CD4-positive, CD25-positive, alpha-beta regulatory T cell (primary cell): ENCODE measurements at regions not wholly inside any gene's neighbourhood (a gene's known extent, or its start where the extent isn't known, plus 50 kb on each side); places are given as distances from the start of the nearest gene placed in this dataset.
"Not testable (repeated sequence)": the region's sequence is repeated elsewhere in the genome, so short reads cannot be mapped to it uniquely, and the experiment has no call there.

Source experiments
- ATAC-seq, 2 donors: fragments of 150-1000 bp; cut with Tn5 transposase; one replicate each; pipeline ENCODE4 v1.10.0; 2021; ENCODE audit warnings: low read depth in 2 of 2, moderate number of reproducible peaks in 2 of 2, moderate library complexity in 1 of 2
- DNase-seq, 3 donors: peaks; one replicate each; pipeline versions ENCODE4 v3.0.0 to v3.0.0-alpha.2; 2012 to 2022; ENCODE audit warnings: mixed read lengths in 1 of 3
- H3K27ac ChIP-seq: one replicate; pipeline ENCODE4 v1.7.0; 2013; ENCODE audit warnings: mild to moderate bottlenecking, low read length; ENCODE audit not compliant: insufficient read depth, poor library complexity, severe bottlenecking
- H3K27me3 ChIP-seq: one replicate; pipeline ENCODE4 v1.7.0; 2013; ENCODE audit warnings: low read length; ENCODE audit not compliant: control insufficient read depth, insufficient read depth
- H3K36me3 ChIP-seq: one replicate; pipeline ENCODE4 v1.7.0; 2013; ENCODE audit warnings: mild to moderate bottlenecking, low read length, moderate library complexity; ENCODE audit not compliant: control insufficient read depth, insufficient read depth
- H3K4me1 ChIP-seq: 2 replicates; pipeline ENCODE4 v1.7.0; 2013; ENCODE audit warnings: mild to moderate bottlenecking, low read length; ENCODE audit not compliant: insufficient read depth, control insufficient read depth, poor library complexity, severe bottlenecking
- H3K4me3 ChIP-seq: one replicate; pipeline ENCODE4 v1.7.0; 2013; ENCODE audit warnings: low read depth, mild to moderate bottlenecking, low read length, moderate library complexity
- H3K9me3 ChIP-seq, 2 experiments: 1 replicate in 1 of 2; 2 replicates in 1 of 2; pipeline ENCODE4 v1.7.0; 2013; ENCODE audit warnings: low read length in 2 of 2, mild to moderate bottlenecking in 1 of 2, moderate library complexity in 1 of 2; ENCODE audit not compliant: control insufficient read depth in 2 of 2
- H3K27ac Mint-ChIP-seq, 3 donors: one replicate each; pipeline ENCODE4 v1.8.0; 2020 to 2022; ENCODE audit warnings: mild to moderate bottlenecking in 3 of 3, mixed read lengths in 3 of 3, moderate library complexity in 2 of 3
- H3K27me3 Mint-ChIP-seq: one replicate; pipeline ENCODE4 v1.8.0; 2022; ENCODE audit warnings: mild to moderate bottlenecking, mixed read lengths
- H3K36me3 Mint-ChIP-seq: one replicate; pipeline ENCODE4 v1.8.0; 2020; ENCODE audit warnings: mixed read lengths
- H3K4me1 Mint-ChIP-seq, 4 donors: one replicate each; pipeline ENCODE4 v1.8.0; 2020 to 2022; ENCODE audit warnings: mixed read lengths in 4 of 4, mild to moderate bottlenecking in 1 of 4
- H3K4me3 Mint-ChIP-seq, 4 donors: one replicate each; pipeline ENCODE4 v1.8.0; 2020 to 2022; ENCODE audit warnings: mild to moderate bottlenecking in 4 of 4, mixed read lengths in 4 of 4, moderate library complexity in 3 of 4
- H3K9me3 Mint-ChIP-seq, 7 donors: one replicate each; pipeline ENCODE4 v1.8.0; 2020 to 2022; ENCODE audit warnings: mixed read lengths in 7 of 7, mild to moderate bottlenecking in 3 of 7, moderate library complexity in 2 of 7

GRCh38 chr16:29081829-29082639, 97.2 kb downstream of the LAT start:
- H3K27me3 Mint-ChIP-seq, H3K4me1 ChIP-seq, H3K9me3 ChIP-seq, H3K36me3 ChIP-seq, H3K9me3 Mint-ChIP-seq, H3K27me3 ChIP-seq, H3K36me3 Mint-ChIP-seq: not testable (repeated sequence)
- peak; percentile 51 to 79 for ATAC-seq
- peak; percentile 25 to 43 (median 28) for DNase-seq
- Histone ChIP-seq H3K4me3 (peak overlapping the region; percentile 55), H3K27ac (peak overlapping the region; percentile 14)
- H3K4me3 Mint-ChIP-seq: peak overlapping the region; percentile 58 to 94 (median 88)
- peaks cover 5 to 22% (median 14%) of the 10 kb centered on the region in 4 donors for H3K4me1 Mint-ChIP-seq
- peak overlapping the region; percentile 55 to 86 (median 76) for H3K27ac Mint-ChIP-seq

- H3K27ac Mint-ChIP-seq: peak overlapping the region; percentile 97 to 100 (median 99)
- H3K9me3 Mint-ChIP-seq, H3K36me3 Mint-ChIP-seq, H3K36me3 ChIP-seq, H3K4me1 ChIP-seq, H3K27me3 ChIP-seq, H3K9me3 ChIP-seq, H3K27me3 Mint-ChIP-seq: not testable (repeated sequence)
- Histone ChIP-seq H3K27ac (peak overlapping the region; percentile 74), H3K4me3 (peak overlapping the region; percentile 71)
- peak overlapping the region; percentile 92 to 98 (median 94) for H3K4me3 Mint-ChIP-seq
- DNase-seq (peak; percentile 20 to 72 (median 38)), ATAC-seq (peak; percentile 75 to 84)
- peaks cover 8 to 38% (median 23%) of the 10 kb centered on the region in 4 donors for H3K4me1 Mint-ChIP-seq
Measured at GRCh38 chr16:29074554-29075402, 89.9 kb downstream of the LAT start.

- H3K27me3 ChIP-seq, ATAC-seq, H3K9me3 ChIP-seq, H3K4me1 Mint-ChIP-seq, H3K4me3 Mint-ChIP-seq, DNase-seq, H3K4me1 ChIP-seq, H3K27ac Mint-ChIP-seq, H3K9me3 Mint-ChIP-seq, H3K36me3 ChIP-seq, H3K36me3 Mint-ChIP-seq, H3K27ac ChIP-seq, H3K4me3 ChIP-seq, H3K27me3 Mint-ChIP-seq: not testable (repeated sequence)
Measured at GRCh38 chr16:29062235-29062634, 77.4 kb downstream of the LAT start.

GRCh38 chr16:29061467-29061921, 76.6 kb downstream of the LAT start:
- not testable (repeated sequence) for H3K4me1 Mint-ChIP-seq, H3K36me3 Mint-ChIP-seq, H3K27me3 ChIP-seq, ATAC-seq, H3K9me3 Mint-ChIP-seq, H3K27ac ChIP-seq, H3K4me1 ChIP-seq, H3K36me3 ChIP-seq, H3K4me3 Mint-ChIP-seq, H3K27ac Mint-ChIP-seq, H3K9me3 ChIP-seq, H3K27me3 Mint-ChIP-seq, H3K4me3 ChIP-seq, DNase-seq

- H3K4me3 Mint-ChIP-seq, H3K9me3 Mint-ChIP-seq, H3K27ac ChIP-seq, H3K27me3 ChIP-seq, H3K27me3 Mint-ChIP-seq, H3K4me3 ChIP-seq, H3K36me3 ChIP-seq, H3K9me3 ChIP-seq, DNase-seq, H3K4me1 ChIP-seq, H3K36me3 Mint-ChIP-seq, H3K4me1 Mint-ChIP-seq, ATAC-seq, H3K27ac Mint-ChIP-seq: not testable (repeated sequence)
Measured at GRCh38 chr16:29060022-29060810, 75.4 kb downstream of the LAT start.

GRCh38 chr16:29059575-29059974, 74.7 kb downstream of the LAT start:
- not testable (repeated sequence) for H3K4me1 ChIP-seq, H3K27me3 Mint-ChIP-seq, H3K27ac Mint-ChIP-seq, ATAC-seq, H3K4me3 ChIP-seq, DNase-seq, H3K9me3 ChIP-seq, H3K4me3 Mint-ChIP-seq, H3K27me3 ChIP-seq, H3K9me3 Mint-ChIP-seq, H3K36me3 ChIP-seq, H3K4me1 Mint-ChIP-seq, H3K36me3 Mint-ChIP-seq, H3K27ac ChIP-seq
